ENCODE measurements at regions not wholly inside any gene's neighbourhood (a gene's known extent, or its start where the extent isn't known, plus 50 kb on each side); places are given as distances from the start of the nearest gene placed in this dataset.

GRCh38 chr17:69743091-69743490 is 328.6 kb downstream of the MAP2K6 start:
- TF ChIP-seq CTCF (IDR thresholded peaks at IDR 0.05; ENCODE audit: low read depth, low read length) (no peak), EZH2phosphoT487 (IDR thresholded peaks at IDR 0.05; ENCODE audit: low read depth) (no peak)
